Neural crest cell (in vitro differentiated cells): ENCODE measurements at regions not wholly inside any gene's neighbourhood (a gene's known extent, or its start where the extent isn't known, plus 50 kb on each side); places are given as distances from the start of the nearest gene placed in this dataset.

Experiments
- DNase-seq: peaks from one replicate; pipeline ENCODE4 v3.0.0; 2021; ENCODE audit warnings: low read depth, mixed read lengths, low spot score
- H3K27ac Mint-ChIP-seq: one replicate; pipeline ENCODE4 v1.8.0; 2021; ENCODE audit warnings: mild to moderate bottlenecking, mixed read lengths; ENCODE audit not compliant: unreplicated experiment
- H3K27me3 Mint-ChIP-seq: 2 replicates; pipeline ENCODE4 v1.8.0; 2021; ENCODE audit warnings: low read depth, mild to moderate bottlenecking, mixed read lengths
- H3K36me3 Mint-ChIP-seq: 2 replicates; pipeline ENCODE4 v1.8.0; 2021; ENCODE audit warnings: low read depth, mild to moderate bottlenecking, mixed read lengths
- H3K4me1 Mint-ChIP-seq: 2 replicates; pipeline ENCODE4 v1.8.0; 2021; ENCODE audit warnings: mixed read lengths
- H3K4me3 Mint-ChIP-seq: one replicate; pipeline ENCODE4 v1.8.0; 2021; ENCODE audit warnings: mild to moderate bottlenecking, mixed read lengths
- H3K9me3 Mint-ChIP-seq: 2 replicates; pipeline ENCODE4 v1.8.0; 2021; ENCODE audit warnings: mixed read lengths
- TF ChIP-seq, protein P1 (sequence below): fragments of 200-600 bp; sonication (generic); conservative IDR thresholded peaks from 2 replicates; pipeline ENCODE4 v1.5.0; 2021; ENCODE audit warnings: antibody characterized with exemption, mild to moderate bottlenecking

DNA sequence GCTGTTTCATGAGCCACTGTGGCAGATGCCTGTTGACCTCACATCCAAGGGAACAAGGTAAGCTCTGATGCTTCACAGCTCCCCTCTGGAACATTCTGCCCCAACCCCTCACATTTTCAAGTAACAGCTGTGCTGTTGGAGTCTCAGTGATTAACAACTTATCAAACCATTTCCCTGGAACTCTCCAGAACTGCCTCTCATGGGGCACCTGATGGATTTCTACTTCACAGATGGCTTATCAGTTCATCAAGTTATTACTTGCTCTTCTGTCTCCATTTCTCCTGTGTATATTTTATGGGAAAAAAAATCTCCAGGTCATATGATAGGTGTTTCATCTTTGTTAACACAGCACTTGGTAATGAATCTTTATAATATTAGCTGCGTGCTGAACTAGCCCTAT is 322.4 kb downstream of the MAN2A1 start:
- DNase-seq, result no peak
- Mint-ChIP-seq H3K27ac (no peak overlapping the region), H3K9me3 (peaks cover 3% of the 10 kb centered on the region), H3K4me1 (no peaks in the 10 kb centered on the region), H3K4me3 (no peak overlapping the region), H3K36me3 (no peaks in the 10 kb centered on the region), H3K27me3 (no peaks in the 10 kb centered on the region)
- TF ChIP-seq, protein P1, sequence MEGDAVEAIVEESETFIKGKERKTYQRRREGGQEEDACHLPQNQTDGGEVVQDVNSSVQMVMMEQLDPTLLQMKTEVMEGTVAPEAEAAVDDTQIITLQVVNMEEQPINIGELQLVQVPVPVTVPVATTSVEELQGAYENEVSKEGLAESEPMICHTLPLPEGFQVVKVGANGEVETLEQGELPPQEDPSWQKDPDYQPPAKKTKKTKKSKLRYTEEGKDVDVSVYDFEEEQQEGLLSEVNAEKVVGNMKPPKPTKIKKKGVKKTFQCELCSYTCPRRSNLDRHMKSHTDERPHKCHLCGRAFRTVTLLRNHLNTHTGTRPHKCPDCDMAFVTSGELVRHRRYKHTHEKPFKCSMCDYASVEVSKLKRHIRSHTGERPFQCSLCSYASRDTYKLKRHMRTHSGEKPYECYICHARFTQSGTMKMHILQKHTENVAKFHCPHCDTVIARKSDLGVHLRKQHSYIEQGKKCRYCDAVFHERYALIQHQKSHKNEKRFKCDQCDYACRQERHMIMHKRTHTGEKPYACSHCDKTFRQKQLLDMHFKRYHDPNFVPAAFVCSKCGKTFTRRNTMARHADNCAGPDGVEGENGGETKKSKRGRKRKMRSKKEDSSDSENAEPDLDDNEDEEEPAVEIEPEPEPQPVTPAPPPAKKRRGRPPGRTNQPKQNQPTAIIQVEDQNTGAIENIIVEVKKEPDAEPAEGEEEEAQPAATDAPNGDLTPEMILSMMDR, result no peak

DNA sequence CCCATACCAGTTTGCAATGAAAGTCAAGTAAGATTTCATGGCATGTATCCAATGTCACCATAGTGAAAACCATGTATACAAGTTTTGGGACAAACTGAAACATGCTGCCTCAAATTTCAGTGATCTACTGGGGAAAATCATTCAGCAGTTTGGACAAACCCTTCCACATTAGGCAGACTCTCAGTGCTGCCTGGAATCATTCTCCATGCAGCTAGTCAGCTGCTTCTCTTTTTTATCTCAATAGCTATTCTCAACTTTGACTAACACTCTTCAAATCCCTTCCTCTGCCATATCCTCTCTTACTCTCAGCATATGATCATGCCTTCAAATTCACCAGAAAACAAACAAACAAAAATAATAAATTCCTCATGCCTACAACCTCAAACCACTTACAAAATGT is 323.3 kb downstream of the MAN2A1 start:
- H3K27me3 Mint-ChIP-seq, result no peaks in the 10 kb centered on the region
- TF ChIP-seq, protein P1, result no peak
- DNase-seq, result no peak
- peaks cover 3% of the 10 kb centered on the region for H3K9me3 Mint-ChIP-seq
- no peak overlapping the region for H3K27ac Mint-ChIP-seq
- no peaks in the 10 kb centered on the region for H3K36me3 Mint-ChIP-seq
- H3K4me3 Mint-ChIP-seq, result no peak overlapping the region
- H3K4me1 Mint-ChIP-seq, result no peaks in the 10 kb centered on the region

DNA sequence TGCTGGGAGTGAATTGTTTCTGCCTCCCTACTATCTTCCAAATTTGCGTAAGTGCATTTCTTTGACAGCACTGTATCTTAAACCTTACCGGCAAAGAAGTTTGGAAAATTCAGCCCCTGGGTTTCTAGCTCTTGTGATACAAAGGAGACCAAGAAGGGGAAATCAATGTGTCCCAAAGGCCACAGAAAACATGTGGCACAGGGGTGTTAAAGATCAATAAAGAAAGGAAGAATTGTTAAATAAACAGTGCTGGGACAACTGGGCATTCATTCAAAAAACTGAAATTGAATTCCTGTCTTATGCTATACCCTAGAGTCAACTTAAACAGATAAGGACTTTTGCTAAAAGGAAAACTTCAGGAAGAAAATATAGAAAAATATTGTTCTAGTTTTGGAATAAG is 328.1 kb downstream of the MAN2A1 start:
- TF ChIP-seq, protein P1, result no peak
- Mint-ChIP-seq H3K4me3 (no peak overlapping the region), H3K27me3 (no peaks in the 10 kb centered on the region), H3K36me3 (no peaks in the 10 kb centered on the region), H3K4me1 (no peaks in the 10 kb centered on the region), H3K27ac (no peak overlapping the region), H3K9me3 (peaks cover 7% of the 10 kb centered on the region)
- no peak for DNase-seq

DNA sequence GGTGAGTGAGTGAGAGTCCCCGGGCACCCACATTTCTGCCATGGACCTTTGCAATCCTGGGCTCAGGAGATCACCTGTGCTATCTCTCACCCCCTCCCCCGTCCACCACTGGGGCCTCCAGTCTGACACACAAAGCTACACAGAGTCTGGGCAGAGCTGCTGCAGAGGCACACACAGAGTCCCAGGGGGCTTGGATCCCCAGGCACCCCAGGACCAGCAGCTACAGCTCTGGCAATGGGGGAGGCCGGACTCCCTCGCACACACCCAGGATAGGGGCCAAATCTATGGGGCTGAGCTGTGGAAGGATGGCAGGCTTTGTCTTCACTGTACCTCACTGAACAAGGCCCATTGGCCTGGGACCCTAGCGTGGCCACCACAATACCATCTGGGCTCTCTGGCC is 328.8 kb downstream of the MAN2A1 start:
- H3K4me3 Mint-ChIP-seq, result no peak overlapping the region
- DNase-seq, result no peak
- H3K27me3 Mint-ChIP-seq, result no peaks in the 10 kb centered on the region
- no peaks in the 10 kb centered on the region for H3K4me1 Mint-ChIP-seq
- TF ChIP-seq, protein P1, result no peak
- H3K9me3 Mint-ChIP-seq, result peaks cover 9% of the 10 kb centered on the region
- H3K27ac Mint-ChIP-seq, result no peak overlapping the region
- H3K36me3 Mint-ChIP-seq, result no peaks in the 10 kb centered on the region

DNA sequence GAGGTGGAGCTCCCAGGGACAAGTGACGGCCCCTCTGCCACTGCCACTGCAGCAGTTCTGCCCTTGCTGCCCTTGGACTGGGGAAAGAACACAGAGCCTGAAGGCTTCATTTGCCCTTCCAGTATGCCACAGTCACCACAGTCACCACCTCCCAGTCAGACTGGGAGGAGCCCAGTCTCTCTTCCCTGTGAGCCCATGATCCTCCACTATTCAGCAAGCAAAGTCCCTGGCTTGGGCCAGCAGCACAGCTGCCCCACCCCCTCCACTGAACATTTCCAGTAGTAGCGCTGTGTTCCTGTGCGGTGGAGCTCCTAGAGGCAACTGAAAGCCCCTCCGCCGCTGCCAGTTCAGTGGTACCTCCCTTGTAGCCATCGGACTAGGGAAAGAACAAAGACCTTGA is 329.4 kb downstream of the MAN2A1 start:
- Mint-ChIP-seq H3K4me1 (no peaks in the 10 kb centered on the region), H3K36me3 (no peaks in the 10 kb centered on the region), H3K27ac (no peak overlapping the region), H3K27me3 (no peaks in the 10 kb centered on the region), H3K9me3 (peaks cover 12% of the 10 kb centered on the region), H3K4me3 (no peak overlapping the region)
- no peak for DNase-seq
- TF ChIP-seq, protein P1, result no peak

DNA sequence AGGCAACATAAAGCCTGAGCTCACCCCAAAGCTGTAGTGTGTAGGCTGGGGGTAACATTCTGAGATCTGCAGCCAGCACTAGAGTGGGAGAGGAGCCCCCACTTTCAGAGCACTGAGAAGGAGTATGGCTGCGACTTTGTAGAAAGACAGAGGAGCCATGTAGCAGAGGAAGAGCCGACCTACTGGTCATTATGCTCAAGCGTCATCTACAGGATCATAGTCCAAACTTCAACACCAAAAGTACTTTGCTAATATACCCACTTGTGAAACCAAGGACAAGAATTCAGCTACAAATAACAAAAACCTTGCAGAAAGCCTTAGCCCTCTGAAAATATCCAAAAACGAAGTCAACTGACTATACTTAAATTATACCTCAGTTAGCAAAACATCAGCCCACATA is 330.1 kb downstream of the MAN2A1 start:
- TF ChIP-seq, protein P1, result no peak
- no peak for DNase-seq
- Mint-ChIP-seq H3K4me3 (no peak overlapping the region), H3K27me3 (no peaks in the 10 kb centered on the region), H3K36me3 (no peaks in the 10 kb centered on the region), H3K4me1 (no peaks in the 10 kb centered on the region), H3K9me3 (peaks cover 10% of the 10 kb centered on the region), H3K27ac (no peak overlapping the region)
